ENCODE measurements at regions not wholly inside any gene's neighbourhood (a gene's known extent, or its start where the extent isn't known, plus 50 kb on each side); places are given as distances from the start of the nearest gene placed in this dataset.

DNA sequence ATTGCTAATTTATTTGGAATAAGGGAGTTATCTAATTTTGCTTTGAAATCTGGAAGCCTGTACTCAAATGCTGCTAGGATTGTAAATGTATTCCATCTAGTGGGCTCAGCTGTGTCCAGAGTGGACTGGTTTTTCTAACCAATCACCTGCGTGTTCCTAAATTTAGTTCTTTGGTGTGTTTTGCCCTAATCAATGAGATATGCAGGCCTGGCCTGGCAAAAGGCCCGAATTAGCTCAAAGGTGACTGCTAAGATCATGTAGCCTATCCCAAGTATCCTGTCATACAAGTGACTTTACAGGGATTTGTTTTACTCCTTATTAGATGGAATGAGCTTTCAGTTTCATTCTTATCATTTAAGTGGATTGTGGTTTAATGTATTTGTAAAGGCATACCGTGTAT lies 51.3 kb upstream of the ARMC2 start:
- no peak for DNase-seq (ENCODE audit: low read depth)
- H3K4me3 ChIP-seq (ENCODE audit: low read depth, low read length), result no peak overlapping the region
- TF ChIP-seq, protein P1, sequence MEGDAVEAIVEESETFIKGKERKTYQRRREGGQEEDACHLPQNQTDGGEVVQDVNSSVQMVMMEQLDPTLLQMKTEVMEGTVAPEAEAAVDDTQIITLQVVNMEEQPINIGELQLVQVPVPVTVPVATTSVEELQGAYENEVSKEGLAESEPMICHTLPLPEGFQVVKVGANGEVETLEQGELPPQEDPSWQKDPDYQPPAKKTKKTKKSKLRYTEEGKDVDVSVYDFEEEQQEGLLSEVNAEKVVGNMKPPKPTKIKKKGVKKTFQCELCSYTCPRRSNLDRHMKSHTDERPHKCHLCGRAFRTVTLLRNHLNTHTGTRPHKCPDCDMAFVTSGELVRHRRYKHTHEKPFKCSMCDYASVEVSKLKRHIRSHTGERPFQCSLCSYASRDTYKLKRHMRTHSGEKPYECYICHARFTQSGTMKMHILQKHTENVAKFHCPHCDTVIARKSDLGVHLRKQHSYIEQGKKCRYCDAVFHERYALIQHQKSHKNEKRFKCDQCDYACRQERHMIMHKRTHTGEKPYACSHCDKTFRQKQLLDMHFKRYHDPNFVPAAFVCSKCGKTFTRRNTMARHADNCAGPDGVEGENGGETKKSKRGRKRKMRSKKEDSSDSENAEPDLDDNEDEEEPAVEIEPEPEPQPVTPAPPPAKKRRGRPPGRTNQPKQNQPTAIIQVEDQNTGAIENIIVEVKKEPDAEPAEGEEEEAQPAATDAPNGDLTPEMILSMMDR (IDR thresholded peaks at IDR 0.05; ENCODE audit: control insufficient read depth, extremely low read depth, insufficient read depth), result no peak

DNA sequence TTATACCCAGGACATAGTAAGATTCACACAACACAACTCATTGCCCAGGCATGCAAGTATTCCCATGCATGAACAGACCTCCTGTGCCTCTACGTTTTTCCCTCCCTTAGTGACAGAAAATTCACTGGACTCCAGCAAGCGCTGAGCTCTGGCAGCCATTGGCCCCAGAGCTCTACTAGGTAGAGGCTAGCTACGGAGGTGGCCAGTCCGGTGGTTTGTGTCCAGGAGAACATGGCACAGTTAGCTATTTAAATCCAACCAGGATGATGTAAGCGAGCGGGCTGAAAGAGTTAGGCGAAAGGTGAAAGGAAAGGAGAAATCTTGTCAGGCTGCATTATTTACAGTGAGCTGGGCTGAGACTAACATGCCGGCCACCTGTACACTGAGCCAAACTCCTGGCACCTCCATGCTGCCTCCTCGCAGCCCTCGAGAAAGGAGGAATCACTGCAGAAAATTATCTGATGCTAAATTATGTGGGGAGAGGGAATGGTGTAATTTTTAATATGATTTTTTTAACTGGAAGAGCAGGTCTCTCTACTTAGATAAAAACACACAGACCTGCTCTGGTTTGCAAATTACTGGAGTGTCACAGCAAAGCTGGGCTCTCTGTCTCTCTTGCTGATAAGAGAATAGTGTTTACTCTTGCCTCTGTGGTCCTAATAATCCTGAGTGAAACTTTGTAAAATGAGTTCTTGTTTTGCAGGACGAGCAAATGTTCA lies 50.1 kb upstream of the ARMC2 start:
- TF ChIP-seq, protein P1 (IDR thresholded peaks at IDR 0.05; ENCODE audit: control insufficient read depth, extremely low read depth, insufficient read depth), result no peak
- H3K4me3 ChIP-seq (ENCODE audit: low read depth, low read length), result no peak overlapping the region
- no peak for DNase-seq (ENCODE audit: low read depth)

All from LNCaP clone FGC (cell line).